Omental fat pad (tissue), 3 donors: ENCODE measurements at regions not wholly inside any gene's neighbourhood (a gene's known extent, or its start where the extent isn't known, plus 50 kb on each side); places are given as distances from the start of the nearest gene placed in this dataset.

Experiments used
- ATAC-seq: fragments of 150-250 bp; one replicate; pipeline ENCODE4 v1.9.1; 2016; ENCODE audit warnings: mild to moderate bottlenecking, moderate library complexity; ENCODE audit not compliant: low FRiP score
- DNase-seq: peaks from one replicate; pipeline ENCODE4 v3.0.0-alpha.2; 2019; ENCODE audit warnings: low spot score
- CTCF ChIP-seq, 3 donors: fragments of 450-650 bp; IDR thresholded peaks; one replicate each; pipeline ENCODE4 v1.5.1; 2016 to 2017; ENCODE audit warnings: antibody characterized with exemption in 3 of 3, mild to moderate bottlenecking in 3 of 3, moderate library complexity in 2 of 3

GRCh38 chr10:4174197-4174596, 389.2 kb upstream of the KLF6 start:
- DNase-seq: no peak
- TF ChIP-seq CTCF (IDR thresholded peaks at IDR 0.05): no peak
- ATAC-seq: no peak

- ATAC-seq (no peak), DNase-seq (no peak)
- no peak for TF ChIP-seq CTCF (IDR thresholded peaks at IDR 0.05)
Measured at GRCh38 chr10:4170633-4171314, 385.8 kb upstream of the KLF6 start.

- DNase-seq: no peak
- TF ChIP-seq CTCF (IDR thresholded peaks at IDR 0.05): no peak
- no peak for ATAC-seq
Measured at GRCh38 chr10:4170181-4170580, 385.2 kb upstream of the KLF6 start.

GRCh38 chr10:4169448-4169847, 384.4 kb upstream of the KLF6 start:
- ATAC-seq (no peak), DNase-seq (no peak)
- no peak for TF ChIP-seq CTCF (IDR thresholded peaks at IDR 0.05)

- DNase-seq (no peak), ATAC-seq (no peak)
- TF ChIP-seq CTCF (IDR thresholded peaks at IDR 0.05): no peak
Measured at GRCh38 chr10:4167216-4167615, 382.2 kb upstream of the KLF6 start.

- no peak for TF ChIP-seq CTCF (IDR thresholded peaks at IDR 0.05)
- ATAC-seq: no peak
- DNase-seq: no peak
Measured at GRCh38 chr10:4162571-4163286, 377.7 kb upstream of the KLF6 start.

GRCh38 chr10:4159173-4159572, 374.2 kb upstream of the KLF6 start:
- no peak for TF ChIP-seq CTCF (IDR thresholded peaks at IDR 0.05)
- ATAC-seq (no peak), DNase-seq (no peak)
